Right lobe of liver (tissue), 6 donors: ENCODE measurements at regions not wholly inside any gene's neighbourhood (a gene's known extent, or its start where the extent isn't known, plus 50 kb on each side); places are given as distances from the start of the nearest gene placed in this dataset.

ENCODE experiments used
- ATAC-seq, 4 donors: fragments of 200-7000 bp; cut with Tn5 transposase; one replicate each; pipeline ENCODE4 v1.9.1; 2020; ENCODE audit warnings: mild to moderate bottlenecking in 4 of 4, moderate library complexity in 4 of 4
- DNase-seq, 3 donors: peaks; one replicate each; pipeline ENCODE4 v3.0.0-alpha.2; 2020
- H3K27ac ChIP-seq, 3 donors: fragments of 200-600 bp; one replicate each; pipeline ENCODE4 v1.8.0; 2022
- H3K27me3 ChIP-seq, 2 donors: fragments of 200-600 bp; one replicate each; pipeline ENCODE4 v1.8.0; 2022
- H3K36me3 ChIP-seq, 4 donors: fragments of 200-600 bp; sonication (generic) in 1 of 4; one replicate each; pipeline versions ENCODE4 v1.5.1 to v1.8.0; 2017 to 2022; ENCODE audit warnings: control low read depth in 1 of 4
- H3K4me1 ChIP-seq, 4 donors: fragments of 200-600 bp; sonication (generic) in 1 of 4; one replicate each; pipeline versions ENCODE4 v1.5.1 to v1.8.0; 2017 to 2022; ENCODE audit warnings: control low read depth in 1 of 4
- H3K4me3 ChIP-seq, 3 donors: fragments of 200-600 bp; one replicate each; pipeline ENCODE4 v1.8.0; 2022
- H3K9me3 ChIP-seq, 4 donors: fragments of 200-600 bp; sonication (generic) in 1 of 4; one replicate each; pipeline versions ENCODE4 v1.5.1 to v1.8.0; 2017 to 2022; ENCODE audit warnings: control low read depth in 1 of 4
- POLR2A ChIP-seq: fragments of 450-650 bp; IDR thresholded peaks from one replicate; pipeline ENCODE4 v1.6.1; 2017; ENCODE audit warnings: antibody characterized with exemption, mild to moderate bottlenecking
- WGBS: methylation state at CpG from one replicate; pipeline ENCODE4 v1.1.6; 2018; ENCODE audit warnings: low coverage, low lambda C conversion rate; ENCODE audit not compliant: insufficient coverage; ENCODE audit errors: missing lambda C conversion rate; 5-methylcytosine and 5-hydroxymethylcytosine counted together
- intact Hi-C, 2 donors: fragments of 100-400 bp; cut with DNase I; formaldehyde crosslinking; loops; one replicate each; pipeline versions ENCODE4 v1.11.2 to v1.14.1; 2022
- TF ChIP-seq, protein P1 (sequence below), 4 donors: fragments of 200-600 bp in 3 of 4; fragments of 450-650 bp in 1 of 4; IDR thresholded peaks; one replicate each; pipeline versions ENCODE4 v1.5.1 to v1.8.0; 2016 to 2022; ENCODE audit warnings: antibody characterized with exemption in 4 of 4, mild to moderate bottlenecking in 2 of 4
- donor health status: DM: no; HTN: yes; CAD: no.
- donor health status: DM: no; HTN: no; CAD: no.
- donor health status: DM: no; HTN: no; CAD: no.
- donor health status: DM: no; HTN: yes; CAD: no.
- donor health status: DM: no; HTN: yes; CAD: no.

DNA sequence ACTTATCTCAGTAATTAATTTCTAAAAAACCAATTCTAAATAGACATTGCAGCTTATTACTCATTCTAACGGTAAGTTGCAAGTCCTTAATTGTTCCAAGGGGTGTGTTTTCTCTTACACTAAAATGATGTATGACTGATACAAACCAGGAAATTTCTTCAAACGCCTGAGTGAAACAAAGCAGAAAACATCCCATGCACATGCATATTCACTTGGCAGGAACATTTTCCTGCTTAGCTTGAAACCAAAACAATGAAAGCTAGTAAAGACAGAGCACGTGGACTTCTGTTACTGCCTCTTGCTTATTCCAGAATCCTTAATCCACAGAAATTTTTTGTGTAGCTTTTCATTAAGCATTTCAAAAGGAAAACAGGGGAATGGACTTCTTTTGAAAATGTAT lies 187.7 kb downstream of the MTERF1 start:
- DNase-seq (no peak), ATAC-seq (no peak)
- Histone ChIP-seq H3K9me3 (no peaks in the 10 kb centered on the region), H3K27me3 (no peaks in the 10 kb centered on the region), H3K36me3 (no peaks in the 10 kb centered on the region), H3K27ac (no peak overlapping the region), H3K4me3 (no peak overlapping the region), H3K4me1 (no peaks in the 10 kb centered on the region)
- intact Hi-C loops = no loop called here
- 37% methylated on average over 3 of the region's 3 CpGs for WGBS
- no peak for TF ChIP-seq POLR2A
- TF ChIP-seq, protein P1, sequence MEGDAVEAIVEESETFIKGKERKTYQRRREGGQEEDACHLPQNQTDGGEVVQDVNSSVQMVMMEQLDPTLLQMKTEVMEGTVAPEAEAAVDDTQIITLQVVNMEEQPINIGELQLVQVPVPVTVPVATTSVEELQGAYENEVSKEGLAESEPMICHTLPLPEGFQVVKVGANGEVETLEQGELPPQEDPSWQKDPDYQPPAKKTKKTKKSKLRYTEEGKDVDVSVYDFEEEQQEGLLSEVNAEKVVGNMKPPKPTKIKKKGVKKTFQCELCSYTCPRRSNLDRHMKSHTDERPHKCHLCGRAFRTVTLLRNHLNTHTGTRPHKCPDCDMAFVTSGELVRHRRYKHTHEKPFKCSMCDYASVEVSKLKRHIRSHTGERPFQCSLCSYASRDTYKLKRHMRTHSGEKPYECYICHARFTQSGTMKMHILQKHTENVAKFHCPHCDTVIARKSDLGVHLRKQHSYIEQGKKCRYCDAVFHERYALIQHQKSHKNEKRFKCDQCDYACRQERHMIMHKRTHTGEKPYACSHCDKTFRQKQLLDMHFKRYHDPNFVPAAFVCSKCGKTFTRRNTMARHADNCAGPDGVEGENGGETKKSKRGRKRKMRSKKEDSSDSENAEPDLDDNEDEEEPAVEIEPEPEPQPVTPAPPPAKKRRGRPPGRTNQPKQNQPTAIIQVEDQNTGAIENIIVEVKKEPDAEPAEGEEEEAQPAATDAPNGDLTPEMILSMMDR (IDR thresholded peaks at IDR 0.05) = no peak

DNA sequence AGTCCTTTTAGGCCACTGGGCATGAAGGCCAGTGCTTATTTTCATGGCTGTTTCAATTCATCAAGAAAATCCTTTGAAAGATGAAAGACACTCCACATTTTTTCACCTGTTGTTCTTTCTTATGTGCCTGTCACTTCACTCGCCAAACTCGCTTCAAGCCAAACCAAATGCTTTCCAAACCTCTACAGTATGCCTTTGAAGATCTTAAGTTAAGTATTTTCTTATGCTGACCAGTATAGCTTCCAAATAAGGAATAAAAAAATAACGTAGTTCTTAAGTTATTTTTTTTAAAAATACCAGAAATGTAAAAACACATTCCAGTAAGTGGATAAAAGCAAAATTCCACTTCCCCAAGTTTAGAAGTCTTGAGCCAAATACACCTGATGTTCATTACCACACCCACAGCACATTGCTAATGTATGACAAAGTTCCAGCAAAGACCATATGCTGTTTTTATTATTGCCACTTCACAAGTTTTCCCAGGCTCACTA lies 186.1 kb downstream of the MTERF1 start:
- H3K36me3 ChIP-seq = no peaks in the 10 kb centered on the region
- ATAC-seq (no peak), DNase-seq (no peak)
- H3K9me3 ChIP-seq = no peaks in the 10 kb centered on the region
- intact Hi-C loops = no loop called here
- H3K27me3 ChIP-seq = no peaks in the 10 kb centered on the region
- H3K27ac ChIP-seq = no peak overlapping the region
- H3K4me1 ChIP-seq = no peaks in the 10 kb centered on the region
- TF ChIP-seq POLR2A = no peak
- TF ChIP-seq, protein P1 (IDR thresholded peaks at IDR 0.05) = no peak
- 73% methylated on average over 3 of the region's 3 CpGs for WGBS
- no peak overlapping the region for H3K4me3 ChIP-seq

DNA sequence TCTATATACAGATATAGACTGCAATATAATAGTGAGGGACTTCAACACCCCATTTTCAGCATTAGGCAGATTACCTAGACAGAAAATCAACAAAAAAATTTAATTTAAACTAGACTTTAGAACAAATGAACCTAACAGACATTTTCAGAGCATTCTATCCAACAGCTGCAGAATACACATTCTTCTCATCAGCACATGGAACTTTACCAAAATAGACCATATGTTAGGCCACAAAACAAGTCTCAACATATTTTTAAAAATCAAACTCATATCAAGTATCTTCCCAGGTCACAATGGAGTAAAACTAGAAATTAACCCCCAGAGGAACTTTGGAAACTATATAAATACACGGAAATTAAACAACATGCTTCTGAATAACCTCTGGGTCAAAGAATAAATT lies 169.6 kb downstream of the MTERF1 start:
- intact Hi-C loops = no loop called here
- Histone ChIP-seq H3K27me3 (no peaks in the 10 kb centered on the region), H3K27ac (no peak overlapping the region), H3K4me3 (no peak overlapping the region), H3K4me1 (no peaks in the 10 kb centered on the region), H3K9me3 (no peaks in the 10 kb centered on the region), H3K36me3 (no peaks in the 10 kb centered on the region)
- ATAC-seq (no peak), DNase-seq (no peak)
- TF ChIP-seq, protein P1 (IDR thresholded peaks at IDR 0.05) = no peak
- no peak for TF ChIP-seq POLR2A
- 56% methylated on average over 1 of the region's 1 CpG for WGBS

DNA sequence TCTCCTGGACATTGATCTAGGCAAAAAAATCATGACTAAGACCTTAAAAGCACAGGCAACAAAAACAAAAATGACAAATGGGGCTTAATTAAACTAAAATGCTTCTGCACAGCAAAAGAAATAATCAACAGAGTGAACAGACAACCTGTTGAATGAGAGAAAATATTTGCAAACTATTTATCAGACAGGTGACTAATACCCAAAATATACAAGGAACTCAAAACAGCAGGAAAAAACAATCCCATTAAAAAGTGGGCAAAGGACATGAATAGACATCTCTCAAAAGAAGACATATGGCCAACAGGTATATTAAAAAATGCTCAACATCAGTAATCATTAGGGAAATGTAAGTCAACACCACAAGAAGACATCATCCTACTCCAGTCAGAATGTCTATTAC lies 166.8 kb downstream of the MTERF1 start:
- Histone ChIP-seq H3K4me3 (no peak overlapping the region), H3K27me3 (no peaks in the 10 kb centered on the region), H3K36me3 (no peaks in the 10 kb centered on the region), H3K4me1 (no peaks in the 10 kb centered on the region), H3K9me3 (no peaks in the 10 kb centered on the region), H3K27ac (no peak overlapping the region)
- ATAC-seq = no peak
- intact Hi-C loops = no loop called here
- DNase-seq = no peak
- TF ChIP-seq POLR2A = no peak

DNA sequence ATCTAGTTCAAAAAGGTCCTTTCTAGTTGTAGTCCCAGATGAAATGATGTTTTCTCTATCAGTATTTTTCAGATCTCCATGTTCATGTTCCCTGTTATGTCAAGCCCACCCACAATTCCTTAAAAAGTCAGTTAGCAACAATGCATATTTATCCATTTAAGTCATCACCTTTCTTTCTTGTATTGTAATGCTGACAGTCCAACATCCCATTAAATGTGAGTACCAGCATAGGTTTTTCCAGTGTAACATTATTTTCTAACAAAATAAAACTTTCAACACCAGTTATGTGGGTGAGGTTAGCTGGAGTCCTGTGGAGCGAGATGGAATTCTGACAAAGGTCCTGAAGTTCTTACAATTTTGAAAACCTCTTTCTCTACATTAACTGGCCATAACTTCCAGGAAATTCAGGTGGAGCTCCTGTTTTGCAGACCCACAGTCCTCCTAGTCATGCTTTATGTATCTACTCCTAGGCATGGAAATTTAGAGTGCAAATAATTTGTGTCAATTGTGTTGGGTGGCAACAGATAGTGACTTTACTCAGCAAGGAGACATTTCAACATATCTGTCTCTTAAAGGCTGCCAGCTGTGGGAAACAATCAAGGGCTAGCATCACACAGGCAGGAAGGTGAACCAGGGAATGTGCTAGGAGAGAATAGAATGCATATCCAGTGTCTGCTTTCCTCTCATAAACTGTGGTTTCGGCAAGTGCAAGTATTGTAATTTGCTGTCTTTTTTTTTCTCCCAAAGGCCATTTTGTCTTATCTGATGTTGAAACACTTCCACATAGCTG lies 162.6 kb downstream of the MTERF1 start:
- Histone ChIP-seq H3K4me1 (no peaks in the 10 kb centered on the region), H3K9me3 (peaks cover 0 to 4% (median 0%) of the 10 kb centered on the region in 4 donors), H3K27me3 (no peaks in the 10 kb centered on the region), H3K27ac (no peak overlapping the region), H3K4me3 (no peak overlapping the region), H3K36me3 (no peaks in the 10 kb centered on the region)
- intact Hi-C loops = no loop called here
- ATAC-seq (peak in 2 of 4 donors; percentile 23 to 42), DNase-seq (no peak)
- TF ChIP-seq, protein P1 (IDR thresholded peaks at IDR 0.05) = no peak
- TF ChIP-seq POLR2A = no peak
- WGBS = 47% methylated on average over 2 of the region's 2 CpGs
